Neural progenitor cell (in vitro differentiated cells): ENCODE measurements at regions not wholly inside any gene's neighbourhood (a gene's known extent, or its start where the extent isn't known, plus 50 kb on each side); places are given as distances from the start of the nearest gene placed in this dataset.

Source experiments
- DNase-seq: peaks from one replicate; pipeline ENCODE4 v3.0.0-alpha.2; 2016; ENCODE audit warnings: low spot score
- H2AFZ ChIP-seq: fragments of 200-600 bp; sonication (generic); replicated peaks from 2 replicates; pipeline ENCODE4 v1.6.1; 2016; ENCODE audit warnings: antibody characterized with exemption
- H3F3A ChIP-seq: fragments of 200-600 bp; sonication (generic); 2 replicates; pipeline ENCODE4 v1.6.1; 2016; ENCODE audit warnings: antibody characterized with exemption, low read depth
- H3K27ac ChIP-seq: fragments of 200-600 bp; sonication (generic); 2 replicates; pipeline ENCODE4 v1.5.1; 2016; ENCODE audit warnings: mild to moderate bottlenecking
- H3K27me3 ChIP-seq: fragments of 200-600 bp; sonication (generic); 2 replicates; pipeline ENCODE4 v1.6.1; 2016; ENCODE audit warnings: mild to moderate bottlenecking, moderate library complexity
- H3K36me3 ChIP-seq: fragments of 200-600 bp; sonication (generic); 2 replicates; pipeline ENCODE4 v1.5.1; 2016
- H3K4me1 ChIP-seq: fragments of 200-600 bp; sonication (generic); 2 replicates; pipeline ENCODE4 v1.6.1; 2016; ENCODE audit warnings: mixed run types
- H3K4me2 ChIP-seq: fragments of 200-600 bp; sonication (generic); 2 replicates; pipeline ENCODE4 v1.6.1; 2016
- H3K4me3 ChIP-seq: fragments of 200-600 bp; sonication (generic); 2 replicates; pipeline ENCODE4 v1.5.1; 2016
- H3K79me2 ChIP-seq: fragments of 200-600 bp; sonication (generic); 2 replicates; pipeline ENCODE4 v1.6.1; 2016; ENCODE audit warnings: low read depth
- H3K9ac ChIP-seq: fragments of 200-600 bp; sonication (generic); 2 replicates; pipeline ENCODE4 v1.6.1; 2016
- H3K9me3 ChIP-seq: fragments of 200-600 bp; sonication (generic); 2 replicates; pipeline ENCODE4 v1.5.1; 2016; ENCODE audit warnings: low read depth
- H4K20me1 ChIP-seq: fragments of 200-600 bp; sonication (generic); 2 replicates; pipeline ENCODE4 v1.6.1; 2016; ENCODE audit warnings: low read depth
- H3K27ac Mint-ChIP-seq: 3 replicates; pipeline ENCODE4 v1.8.0; 2021; ENCODE audit warnings: mixed read lengths
- H3K27me3 Mint-ChIP-seq: 2 replicates; pipeline ENCODE4 v1.8.0; 2022; ENCODE audit warnings: low read depth, mild to moderate bottlenecking, inconsistent platforms, moderate library complexity, mixed read lengths; ENCODE audit not compliant: insufficient read depth
- H3K36me3 Mint-ChIP-seq: 3 replicates; pipeline ENCODE4 v1.8.0; 2021; ENCODE audit warnings: mixed read lengths
- H3K4me1 Mint-ChIP-seq: 3 replicates; pipeline ENCODE4 v1.8.0; 2021; ENCODE audit warnings: mixed read lengths
- H3K4me3 Mint-ChIP-seq: 3 replicates; pipeline ENCODE4 v1.8.0; 2021; ENCODE audit warnings: mild to moderate bottlenecking, moderate library complexity, mixed read lengths
- H3K9me3 Mint-ChIP-seq: 3 replicates; pipeline ENCODE4 v1.8.0; 2020; ENCODE audit warnings: mixed read lengths
- CTCF ChIP-seq: fragments of 200-600 bp; sonication (generic); IDR thresholded peaks from 2 replicates; pipeline ENCODE4 v1.5.1; 2017; ENCODE audit warnings: antibody characterized with exemption, mild to moderate bottlenecking
- EZH2 ChIP-seq: fragments of 200-600 bp; sonication (generic); IDR thresholded peaks from 2 replicates; pipeline ENCODE4 v1.6.1; 2017; ENCODE audit warnings: antibody characterized with exemption, mild to moderate bottlenecking, moderate library complexity
- EZH2phosphoT487 ChIP-seq: fragments of 200-600 bp; sonication (generic); IDR thresholded peaks from 2 replicates; pipeline ENCODE4 v1.6.1; 2017; ENCODE audit warnings: antibody characterized with exemption

- DNase-seq, result no peak
- Histone ChIP-seq H3K9me3 (no peaks in the 10 kb centered on the region), H3F3A (peaks cover 5% of the 10 kb centered on the region), H3K79me2 (no peaks in the 10 kb centered on the region), H3K4me2 (no peak overlapping the region), H2AFZ (no peak overlapping the region), H4K20me1 (no peaks in the 10 kb centered on the region), H3K9ac (no peak overlapping the region), H3K27me3 (no peaks in the 10 kb centered on the region), H3K4me1 (peaks cover 6% of the 10 kb centered on the region), H3K4me3 (no peak overlapping the region), H3K36me3 (no peaks in the 10 kb centered on the region), H3K27ac (no peak overlapping the region)
- Mint-ChIP-seq H3K27ac (no peak overlapping the region), H3K9me3 (peaks cover 7% of the 10 kb centered on the region), H3K36me3 (no peaks in the 10 kb centered on the region), H3K4me3 (no peak overlapping the region), H3K4me1 (peaks cover 19% of the 10 kb centered on the region), H3K27me3 (no peaks in the 10 kb centered on the region)
- TF ChIP-seq CTCF (no peak), EZH2phosphoT487 (no peak), EZH2 (no peak)
Measured at GRCh38 chr11:130601764-130602460, 153.5 kb downstream of the ADAMTS15 start.

- Histone ChIP-seq H3K27ac (no peak overlapping the region), H3K9me3 (no peaks in the 10 kb centered on the region), H3K9ac (no peak overlapping the region), H3K36me3 (no peaks in the 10 kb centered on the region), H3K4me1 (peaks cover 9% of the 10 kb centered on the region), H3K79me2 (no peaks in the 10 kb centered on the region), H4K20me1 (no peaks in the 10 kb centered on the region), H2AFZ (no peak overlapping the region), H3K4me2 (no peak overlapping the region), H3K4me3 (no peak overlapping the region), H3F3A (peaks cover 5% of the 10 kb centered on the region), H3K27me3 (no peaks in the 10 kb centered on the region)
- Mint-ChIP-seq H3K27ac (no peak overlapping the region), H3K4me1 (peaks cover 20% of the 10 kb centered on the region), H3K27me3 (no peaks in the 10 kb centered on the region), H3K4me3 (no peak overlapping the region), H3K36me3 (no peaks in the 10 kb centered on the region), H3K9me3 (peaks cover 7% of the 10 kb centered on the region)
- TF ChIP-seq EZH2phosphoT487 (no peak), EZH2 (no peak), CTCF (no peak)
- no peak for DNase-seq
Measured at GRCh38 chr11:130602641-130603334, 154.3 kb downstream of the ADAMTS15 start.

- H3K4me3 ChIP-seq, result no peak overlapping the region
- no peaks in the 10 kb centered on the region for H3K27me3 Mint-ChIP-seq
- H3F3A ChIP-seq, result peaks cover 5% of the 10 kb centered on the region
- no peak overlapping the region for H3K4me2 ChIP-seq
- no peak overlapping the region for H3K4me3 Mint-ChIP-seq
- DNase-seq, result no peak
- no peaks in the 10 kb centered on the region for H3K9me3 ChIP-seq
- H3K4me1 ChIP-seq, result peaks cover 9% of the 10 kb centered on the region
- H3K9ac ChIP-seq, result no peak overlapping the region
- no peaks in the 10 kb centered on the region for H4K20me1 ChIP-seq
- no peak for TF ChIP-seq CTCF
- no peak for TF ChIP-seq EZH2phosphoT487
- no peak for TF ChIP-seq EZH2
- H3K4me1 Mint-ChIP-seq, result peaks cover 20% of the 10 kb centered on the region
- H2AFZ ChIP-seq, result no peak overlapping the region
- no peaks in the 10 kb centered on the region for H3K36me3 ChIP-seq
- no peak overlapping the region for H3K27ac Mint-ChIP-seq
- H3K27me3 ChIP-seq, result no peaks in the 10 kb centered on the region
- H3K79me2 ChIP-seq, result no peaks in the 10 kb centered on the region
- no peaks in the 10 kb centered on the region for H3K36me3 Mint-ChIP-seq
- H3K9me3 Mint-ChIP-seq, result peaks cover 7% of the 10 kb centered on the region
- H3K27ac ChIP-seq, result no peak overlapping the region
Measured at GRCh38 chr11:130603335-130603906, 155.0 kb downstream of the ADAMTS15 start.
